GM23248 (cell line): ENCODE measurements at regions not wholly inside any gene's neighbourhood (a gene's known extent, or its start where the extent isn't known, plus 50 kb on each side); places are given as distances from the start of the nearest gene placed in this dataset.

Experiments used
- EZH2 ChIP-seq: fragments of 200-600 bp; sonication (generic); IDR thresholded peaks from 2 replicates; pipeline ENCODE4 v1.6.1; 2018; ENCODE audit warnings: antibody characterized with exemption, mild to moderate bottlenecking; ENCODE audit not compliant: insufficient read depth, poor library complexity, severe bottlenecking
- EZH2phosphoT487 ChIP-seq: fragments of 200-600 bp; sonication (generic); IDR thresholded peaks from 2 replicates; pipeline ENCODE4 v1.6.1; 2018; ENCODE audit warnings: antibody characterized with exemption, moderate library complexity, mild to moderate bottlenecking, low read depth; ENCODE audit not compliant: insufficient read depth

GRCh38 chr19:34598217-34599155 lies 78.5 kb downstream of the SCGB2B2 start:
- TF ChIP-seq EZH2 (no peak), EZH2phosphoT487 (no peak)
